ENCODE measurements at regions not wholly inside any gene's neighbourhood (a gene's known extent, or its start where the extent isn't known, plus 50 kb on each side); places are given as distances from the start of the nearest gene placed in this dataset.

DNA sequence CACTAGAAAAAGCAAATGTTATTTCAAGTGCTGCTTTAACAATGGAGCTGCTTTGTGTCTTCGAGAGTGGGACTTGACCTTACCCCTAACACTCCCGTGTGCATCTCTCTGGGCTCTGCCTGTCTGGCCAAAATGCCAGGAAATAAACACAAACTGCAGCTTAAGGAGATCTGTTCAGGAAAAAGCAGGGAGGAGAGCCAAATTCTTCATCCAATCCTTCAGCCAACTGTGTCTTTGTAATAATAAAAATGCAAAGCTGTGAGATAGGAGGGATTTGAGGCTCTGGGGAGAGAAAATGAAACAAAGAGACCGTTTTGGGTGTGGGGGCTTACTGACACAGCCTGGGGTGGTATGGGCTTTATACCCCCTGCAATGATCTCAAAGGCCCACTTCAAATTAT lies 85.8 kb upstream of the WSCD2 start:
- DNase-seq = no peak

DNA sequence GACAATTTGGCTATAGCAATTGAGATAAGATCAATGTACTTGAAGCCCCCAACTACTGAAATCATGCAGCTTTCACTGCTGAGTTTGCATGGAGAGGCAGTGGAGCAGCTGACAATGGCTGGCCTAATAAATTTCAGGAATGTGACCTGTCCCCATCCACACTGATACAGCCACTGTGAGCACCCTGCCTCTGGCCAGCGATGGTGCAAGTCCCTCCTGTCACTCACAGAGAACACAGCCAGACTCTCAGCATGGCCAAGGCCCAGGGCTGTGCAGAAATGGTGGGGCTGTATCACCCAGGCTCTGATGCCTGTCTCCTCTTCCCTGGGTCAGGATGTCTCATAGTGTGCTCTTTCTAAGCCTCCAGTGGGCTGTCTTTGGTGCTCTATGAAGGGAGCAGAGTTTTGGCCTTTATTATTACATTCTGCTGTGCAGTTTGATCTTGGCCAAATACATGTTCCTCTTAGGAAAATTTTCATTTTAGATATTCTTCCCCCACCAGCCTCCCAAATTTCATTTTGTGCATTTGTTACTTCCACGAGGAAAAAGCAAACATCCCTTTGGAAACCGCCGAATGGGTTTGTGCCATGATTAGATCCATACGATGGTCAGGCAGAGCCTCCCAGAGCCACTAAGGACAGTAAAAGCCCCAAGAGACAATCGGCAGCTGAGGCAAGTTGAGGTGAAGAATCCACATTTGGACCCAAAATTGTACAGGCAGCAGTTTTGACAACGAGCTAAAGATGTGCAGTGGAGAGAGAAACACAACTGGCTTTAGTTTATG lies 85.1 kb upstream of the WSCD2 start:
- DNase-seq = no peak

DNA sequence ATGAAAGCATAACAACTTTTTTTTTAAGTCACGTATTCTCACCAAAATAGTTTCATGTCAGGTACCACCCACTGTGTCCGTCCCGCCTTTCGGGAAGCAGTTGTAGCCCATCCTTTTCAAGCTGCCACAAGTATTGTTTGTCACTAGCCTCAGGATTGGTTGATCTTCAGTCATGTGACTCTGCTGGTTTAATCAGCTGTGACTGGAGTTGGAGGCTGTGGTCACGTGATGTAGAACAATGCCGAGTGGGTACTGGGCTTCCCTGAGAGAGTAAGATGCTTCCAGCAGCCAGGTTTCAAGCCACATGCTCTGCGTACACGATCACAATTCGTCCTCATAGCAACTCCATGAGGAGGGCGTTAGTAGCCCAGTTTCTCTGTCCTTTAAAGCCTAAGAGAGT lies 83.0 kb upstream of the WSCD2 start:
- no peak for DNase-seq

DNA sequence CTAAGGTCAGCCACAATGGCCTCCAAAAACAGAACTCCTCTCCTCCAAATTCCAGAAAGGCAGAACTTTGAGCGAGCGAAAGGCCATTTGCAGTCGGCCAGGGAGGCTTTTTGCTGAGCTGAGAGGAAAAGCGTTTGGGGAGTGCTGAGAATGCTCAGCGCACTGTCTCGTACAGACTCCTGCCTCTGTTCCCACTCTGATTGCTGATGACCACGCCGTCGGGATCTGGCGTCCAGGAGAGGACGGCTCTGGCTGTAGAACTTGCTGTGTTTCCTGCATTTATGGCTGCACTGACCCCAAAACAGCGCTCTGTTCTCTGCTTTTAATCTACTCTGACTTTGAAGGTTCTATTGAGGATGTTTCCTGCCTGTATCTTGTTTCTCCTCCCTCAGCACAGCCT lies 82.4 kb upstream of the WSCD2 start:
- DNase-seq = no peak

DNA sequence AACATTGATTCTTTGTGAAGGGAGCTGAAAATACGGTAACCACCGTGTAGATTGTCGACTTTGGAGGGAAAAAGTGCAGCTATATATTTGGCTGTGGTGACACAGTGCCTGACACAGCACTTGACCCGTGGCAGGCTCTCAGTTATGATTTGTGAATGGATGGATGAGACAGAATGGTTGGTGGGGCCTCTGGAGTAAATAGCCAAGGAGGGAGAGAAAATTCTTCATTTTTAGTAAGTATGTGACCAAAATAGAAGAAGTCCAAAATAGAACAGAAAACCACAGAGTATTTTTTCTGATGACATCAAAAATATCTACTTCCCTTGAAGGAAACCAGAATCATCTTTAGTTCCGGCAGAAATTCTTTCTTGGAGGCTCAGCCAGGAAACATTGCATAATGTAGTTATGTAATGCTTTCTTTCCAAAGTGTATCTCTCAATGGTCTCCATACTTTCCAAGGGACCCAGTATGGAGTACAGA lies 82.0 kb upstream of the WSCD2 start:
- no peak for DNase-seq

DNA sequence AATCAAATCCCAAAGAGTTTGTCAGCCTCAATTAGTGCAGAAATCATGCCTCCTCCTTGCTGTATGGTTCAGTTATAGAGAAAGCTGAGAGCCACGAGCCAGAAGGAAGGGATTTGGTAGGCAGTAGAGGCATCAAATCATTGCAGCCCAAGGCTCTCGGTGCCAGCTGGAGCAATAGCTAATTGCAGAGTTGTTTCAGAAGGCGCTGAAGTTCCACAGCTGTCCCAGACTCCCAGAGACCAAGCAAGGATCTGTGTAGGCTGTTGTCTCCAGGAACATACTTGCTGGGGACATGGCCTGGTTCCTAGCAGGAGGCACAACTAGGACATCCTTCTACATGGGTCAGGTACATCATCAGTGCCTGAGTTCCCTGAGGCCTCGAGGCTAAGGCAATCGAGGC lies 80.4 kb upstream of the WSCD2 start:
- DNase-seq = no peak

DNA sequence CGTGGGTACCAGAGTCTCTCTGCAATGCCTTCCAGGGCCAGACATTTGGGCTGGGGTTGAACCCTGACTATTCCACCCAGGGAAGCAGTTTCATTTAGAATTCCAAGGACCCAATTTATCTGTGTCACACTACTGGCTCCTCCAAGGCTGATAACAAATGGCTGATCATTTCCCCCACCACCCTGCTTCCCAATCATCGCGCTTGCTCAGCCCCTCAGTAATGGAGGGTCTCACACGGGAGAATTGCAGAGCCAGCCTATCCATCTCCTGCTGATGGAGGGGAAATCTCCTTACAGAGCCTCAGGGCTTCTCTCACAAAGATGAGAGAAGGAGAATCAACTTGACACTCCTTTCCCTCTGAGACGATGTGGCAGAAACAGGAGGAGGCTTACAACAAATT lies 78.4 kb upstream of the WSCD2 start:
- DNase-seq = no peak

DNA sequence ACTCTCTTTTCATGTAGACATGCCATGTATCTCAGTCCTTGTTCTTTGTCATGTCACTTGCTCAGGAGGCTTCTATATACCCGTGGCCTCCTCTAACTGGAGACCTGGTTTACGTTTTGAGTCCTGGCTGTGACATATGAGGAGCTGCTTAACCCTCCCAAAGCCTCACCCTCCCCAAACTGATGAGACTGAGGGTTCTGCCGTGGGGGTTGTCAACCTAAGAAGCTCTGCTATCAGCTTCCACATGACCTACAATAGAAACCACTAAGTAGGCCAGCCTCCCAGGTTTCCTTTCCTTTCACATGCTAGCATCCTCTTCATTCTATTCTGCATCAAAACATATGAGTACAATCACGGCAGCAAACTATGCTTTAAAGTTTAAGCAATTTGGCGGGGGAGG lies 76.8 kb upstream of the WSCD2 start:
- no peak for DNase-seq

DNA sequence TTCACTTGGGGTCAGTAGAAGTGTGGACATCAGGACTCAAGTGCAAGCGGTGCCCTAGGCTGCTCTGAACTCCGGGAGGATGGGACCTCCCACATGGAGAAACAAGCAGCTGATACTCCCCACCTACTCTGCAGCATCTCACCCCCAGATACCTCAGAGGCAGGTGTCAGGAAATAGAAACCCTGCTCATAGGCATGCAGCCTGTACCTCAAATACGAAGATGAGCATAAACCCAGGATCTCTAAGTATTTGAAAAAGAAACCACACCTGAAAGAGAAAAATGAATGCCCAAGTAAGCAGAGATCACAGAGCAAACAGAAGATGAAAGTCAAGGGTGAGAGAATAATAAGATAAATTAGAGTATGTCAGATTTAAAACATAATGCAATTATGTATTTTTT lies 75.6 kb upstream of the WSCD2 start:
- no peak for DNase-seq

DNA sequence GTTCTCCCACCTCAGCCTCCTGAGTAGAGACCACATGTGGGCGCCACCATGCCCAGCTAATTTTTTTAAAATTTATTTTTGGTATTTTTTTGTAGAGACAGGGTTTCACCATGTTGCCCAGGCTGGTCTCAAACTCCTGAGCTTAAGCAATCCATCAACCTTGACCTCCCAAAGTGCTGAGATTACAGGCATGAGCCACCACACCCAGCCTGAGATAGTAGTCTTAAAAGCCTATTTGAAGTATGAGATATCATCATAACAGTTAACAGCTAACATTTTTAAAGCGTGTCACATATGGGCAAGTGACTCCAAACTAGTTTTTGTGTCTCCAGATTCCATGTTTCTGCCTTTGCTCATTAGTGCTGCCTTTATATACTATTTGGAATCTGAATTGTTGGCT lies 74.6 kb upstream of the WSCD2 start:
- no peak for DNase-seq

DNA sequence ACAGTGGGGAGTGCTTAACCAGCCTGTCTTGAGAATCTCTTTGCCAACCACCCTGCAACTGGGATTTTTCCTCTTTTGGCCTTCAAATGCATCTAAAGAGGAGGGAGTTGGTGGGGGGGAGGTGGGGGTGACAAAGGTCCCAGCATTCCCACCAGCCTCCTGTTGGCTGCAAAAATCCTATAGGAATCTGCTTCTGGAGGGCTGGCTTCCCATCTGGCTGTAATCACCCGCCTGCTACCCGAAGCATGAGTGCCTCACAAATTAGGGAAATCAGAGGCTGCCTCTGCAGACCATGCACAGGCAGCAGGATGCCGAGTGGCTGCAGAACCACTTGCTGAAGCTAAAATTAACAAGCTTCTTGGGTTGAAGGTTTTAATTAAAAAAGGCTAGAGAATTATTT lies 73.9 kb upstream of the WSCD2 start:
- no peak for DNase-seq

DNA sequence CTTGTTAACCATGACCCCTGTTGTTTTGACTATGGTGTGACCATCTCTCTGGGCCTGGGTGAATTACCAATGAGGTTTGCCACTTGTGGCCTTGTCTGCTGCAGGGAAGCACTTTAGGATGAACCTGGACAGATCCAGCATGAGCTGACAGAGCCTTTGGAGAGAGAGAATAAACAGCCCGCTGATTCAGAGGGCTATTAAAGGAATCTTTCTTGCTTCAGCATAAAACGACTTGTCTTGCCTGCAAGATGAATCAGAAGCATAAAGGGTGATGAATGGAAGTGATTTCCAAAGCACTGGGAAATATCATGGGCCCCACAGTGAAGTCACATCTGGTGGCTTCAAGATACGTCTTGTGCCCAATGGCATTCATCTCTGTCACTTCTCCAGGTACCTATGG lies 69.0 kb upstream of the WSCD2 start:
- no peak for DNase-seq

DNA sequence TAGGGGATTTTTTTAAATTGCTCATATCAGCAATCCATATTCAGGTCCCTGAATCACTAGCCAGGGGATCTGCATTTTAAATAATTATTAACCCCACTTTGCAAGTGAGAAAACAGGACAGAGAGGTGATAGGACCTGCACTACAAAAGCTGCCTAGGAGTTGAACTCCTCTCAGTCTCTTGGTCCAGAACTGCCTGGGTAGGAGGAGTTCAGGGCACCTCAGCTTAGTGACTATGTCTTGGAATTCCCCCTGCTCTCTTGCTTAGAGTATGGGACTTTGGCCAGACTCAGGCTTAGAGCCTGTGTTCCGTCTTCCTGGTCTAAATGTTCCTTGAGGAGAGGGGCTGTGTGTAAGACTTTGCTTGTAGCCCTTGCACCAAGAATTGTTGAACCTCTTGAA lies 68.2 kb upstream of the WSCD2 start:
- DNase-seq = no peak

DNA sequence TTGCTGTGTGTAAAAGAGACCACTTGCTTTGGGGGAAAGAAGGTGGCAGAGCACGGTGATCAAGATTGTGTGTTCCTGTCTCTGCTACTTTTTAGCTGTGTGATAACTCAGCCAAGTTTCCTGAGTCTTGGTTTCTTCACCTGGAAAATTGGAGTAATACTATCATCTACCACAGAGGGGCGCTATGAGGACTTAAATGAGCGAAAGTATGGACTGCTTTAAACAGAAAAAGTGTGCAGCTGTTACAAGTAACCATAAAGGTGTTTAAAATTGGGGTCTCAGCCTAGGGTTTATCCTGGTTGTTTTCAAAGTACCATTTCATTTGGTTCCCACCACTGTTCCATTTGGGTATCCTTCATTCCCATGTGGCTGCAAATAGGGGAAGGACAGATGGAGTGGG lies 65.9 kb upstream of the WSCD2 start:
- no peak for DNase-seq

DNA sequence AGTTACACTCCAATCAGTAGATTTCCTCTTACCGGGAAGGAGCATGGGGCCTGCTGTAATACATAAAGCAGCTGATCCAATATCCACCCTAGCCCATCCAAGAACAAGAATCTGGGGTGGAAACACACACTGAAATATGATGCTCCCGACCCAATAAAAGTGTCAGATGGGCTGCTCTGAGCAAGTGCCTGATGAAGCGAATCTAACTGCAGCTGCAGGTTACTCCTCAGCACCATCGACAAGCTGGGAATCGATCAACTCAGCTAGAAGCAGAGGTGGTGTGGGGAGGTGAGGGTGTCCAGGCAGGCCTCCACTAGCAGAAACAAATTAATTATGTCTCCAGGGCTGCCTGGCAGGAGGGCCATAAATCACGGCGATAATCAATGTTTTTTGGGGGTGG lies 64.0 kb upstream of the WSCD2 start:
- no peak for DNase-seq

DNA sequence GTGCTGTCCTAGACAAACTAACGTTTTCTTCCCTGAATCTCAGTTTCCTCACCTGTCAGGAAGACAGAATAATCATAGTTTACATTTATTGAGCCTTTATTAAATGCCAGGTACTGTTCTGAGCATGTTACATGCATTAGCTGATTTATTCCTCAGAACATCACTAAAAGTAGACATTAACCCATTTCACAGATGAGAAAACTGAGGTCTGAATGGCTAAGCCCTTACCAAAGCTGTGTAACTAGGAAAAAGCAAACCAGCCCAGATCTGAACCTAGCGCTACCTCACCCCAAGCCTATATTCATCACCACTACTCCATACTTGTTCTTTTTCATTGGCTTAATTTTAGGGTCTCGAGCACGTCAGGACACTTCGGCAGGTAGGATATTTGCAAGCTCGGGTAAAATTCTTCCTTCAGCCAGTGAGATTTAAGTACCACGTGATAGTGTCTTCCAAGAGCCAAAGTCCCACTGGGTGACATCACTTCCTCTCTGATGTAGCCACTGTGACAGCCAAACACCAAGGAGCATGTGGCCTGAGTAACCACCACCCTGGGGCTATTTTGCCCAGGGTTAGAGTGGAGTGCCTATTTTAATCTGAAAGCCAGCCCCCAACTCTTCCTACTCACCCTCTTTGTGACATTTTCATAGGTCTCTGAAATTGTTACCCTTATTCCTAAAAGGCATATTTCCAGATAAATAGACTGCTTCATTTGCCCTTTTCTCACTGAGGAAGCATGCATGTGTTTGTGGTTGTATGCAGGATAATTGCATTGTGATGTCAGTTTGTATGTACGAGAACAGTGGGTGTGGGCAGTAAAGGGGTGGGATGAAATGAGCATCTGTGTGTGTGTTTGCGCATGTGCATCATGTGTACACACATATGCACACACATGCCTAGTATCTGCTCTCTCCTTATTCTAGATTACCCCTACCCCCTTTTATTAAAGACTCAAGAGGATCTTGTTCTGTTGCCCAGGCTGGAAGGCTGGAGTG lies 62.2 kb upstream of the WSCD2 start:
- DNase-seq = no peak

DNA sequence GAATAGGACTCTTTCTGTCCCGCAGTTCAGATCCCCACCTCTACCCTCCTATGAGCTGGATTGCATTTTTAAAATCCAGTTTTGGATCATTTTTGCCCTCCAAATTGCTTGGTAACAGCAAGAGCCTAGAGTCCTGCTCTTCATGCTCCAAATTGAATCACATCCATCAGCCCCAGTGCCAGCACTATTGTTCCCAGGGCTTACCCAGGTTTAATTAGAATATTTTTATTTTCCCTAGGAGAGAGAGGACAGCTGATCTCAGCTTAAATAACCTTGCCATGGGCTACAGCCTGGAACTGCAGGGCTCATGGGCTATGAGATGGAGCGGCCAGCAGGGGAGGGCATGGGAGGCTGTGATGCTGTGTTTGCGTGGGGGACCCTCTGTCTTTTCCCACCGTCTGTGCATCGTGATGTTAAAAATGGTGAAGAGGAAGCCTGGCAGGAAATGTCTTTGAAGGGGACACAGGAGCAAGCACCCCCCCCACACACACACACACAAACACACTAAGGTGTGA lies 59.4 kb upstream of the WSCD2 start:
- DNase-seq = no peak

DNA sequence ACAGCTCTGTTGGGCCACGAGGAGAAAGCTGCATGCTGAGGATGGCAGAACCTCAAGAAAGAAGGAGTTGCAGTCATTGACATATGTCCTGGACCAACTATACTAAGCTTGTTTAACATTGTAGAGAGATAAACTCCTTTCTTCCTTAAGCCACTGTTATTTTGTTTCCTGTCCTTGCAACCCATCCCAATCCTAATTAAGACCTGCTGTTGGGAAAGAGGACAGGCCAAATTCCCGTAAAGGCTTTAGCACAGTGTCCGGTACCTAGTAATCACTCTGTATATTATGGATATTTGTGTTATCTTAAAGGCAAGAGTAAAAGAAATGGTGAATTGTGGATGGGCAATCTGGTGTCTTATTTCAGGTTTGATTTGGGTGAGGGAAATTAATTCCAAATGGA lies 53.5 kb upstream of the WSCD2 start:
- DNase-seq = no peak

DNA sequence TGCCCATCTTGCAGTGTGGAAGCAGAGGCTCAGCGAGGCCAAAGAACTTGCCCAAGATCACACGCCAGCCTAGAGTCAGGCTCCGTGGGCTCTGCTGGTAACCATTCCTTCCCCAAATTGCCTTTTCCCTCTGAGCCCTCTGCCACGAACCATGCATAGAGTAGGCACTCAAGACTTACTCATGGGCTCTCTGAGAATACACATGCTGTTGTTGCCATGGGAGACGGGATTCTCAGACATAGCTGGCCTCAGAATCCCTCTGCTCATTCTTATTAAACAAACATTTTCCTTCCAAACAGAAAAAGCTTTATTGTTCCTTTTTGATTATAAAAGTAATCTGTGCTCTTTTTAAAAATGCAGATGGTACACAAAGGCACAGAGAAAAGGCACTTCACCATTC lies 52.5 kb upstream of the WSCD2 start:
- DNase-seq = no peak

DNA sequence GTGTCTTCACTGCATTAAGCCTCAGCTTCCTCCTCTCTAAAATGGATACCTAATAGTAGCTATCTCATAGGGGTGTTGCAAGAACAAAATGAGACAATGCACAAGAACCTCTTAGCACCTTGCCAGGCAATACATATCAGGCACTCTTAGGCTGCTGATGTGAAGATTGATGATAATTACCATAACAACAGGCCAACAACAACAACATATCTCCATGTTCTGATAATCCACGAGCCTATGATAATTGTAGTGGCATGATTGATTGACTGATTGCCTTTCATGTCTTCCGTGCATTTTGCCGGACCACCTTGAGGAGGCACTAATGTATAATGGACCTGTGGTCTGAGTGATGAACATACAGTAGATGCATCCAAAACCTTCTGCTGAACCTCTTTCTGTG lies 50.7 kb upstream of the WSCD2 start:
- no peak for DNase-seq

All from HCEC 1CT (cell line).